NCI-H460 (cell line): ENCODE measurements at regions not wholly inside any gene's neighbourhood (a gene's known extent, or its start where the extent isn't known, plus 50 kb on each side); places are given as distances from the start of the nearest gene placed in this dataset.

ENCODE experiments used
- DNase-seq: peaks from one replicate; pipeline ENCODE4 v3.0.0-alpha.2; 2016; ENCODE audit warnings: low read depth; ENCODE audit errors: extremely low read depth

- no peak for DNase-seq
These were observed 228.9 kb upstream of the CELF2 start for GRCh38 chr10:10788761-10789160.

GRCh38 chr10:10791869-10792268 is 225.8 kb upstream of the CELF2 start:
- DNase-seq: no peak

GRCh38 chr10:10792681-10793080 is 225.0 kb upstream of the CELF2 start:
- peak; percentile 12 for DNase-seq

- DNase-seq: no peak
These were observed 223.6 kb upstream of the CELF2 start for GRCh38 chr10:10794046-10794445.

DNA sequence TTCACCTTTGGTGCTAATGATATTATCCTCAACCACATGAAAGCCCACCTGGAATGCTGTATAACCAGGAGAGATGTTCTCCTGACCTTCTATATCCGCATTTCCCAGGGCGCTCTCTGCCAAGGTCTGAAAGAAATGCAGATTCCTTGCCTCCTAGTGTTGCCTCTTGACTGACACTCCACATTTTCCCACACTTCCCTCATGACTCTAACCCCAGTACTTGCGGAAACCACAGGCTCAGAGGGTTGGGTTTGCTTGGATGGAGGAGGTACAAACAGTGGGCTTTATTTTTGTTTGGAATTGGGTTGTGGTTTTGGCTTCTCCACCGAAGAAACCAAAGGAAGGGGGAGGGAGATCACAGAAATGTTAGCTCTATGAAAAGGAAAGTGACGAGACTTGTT is 222.9 kb upstream of the CELF2 start:
- no peak for DNase-seq

DNA sequence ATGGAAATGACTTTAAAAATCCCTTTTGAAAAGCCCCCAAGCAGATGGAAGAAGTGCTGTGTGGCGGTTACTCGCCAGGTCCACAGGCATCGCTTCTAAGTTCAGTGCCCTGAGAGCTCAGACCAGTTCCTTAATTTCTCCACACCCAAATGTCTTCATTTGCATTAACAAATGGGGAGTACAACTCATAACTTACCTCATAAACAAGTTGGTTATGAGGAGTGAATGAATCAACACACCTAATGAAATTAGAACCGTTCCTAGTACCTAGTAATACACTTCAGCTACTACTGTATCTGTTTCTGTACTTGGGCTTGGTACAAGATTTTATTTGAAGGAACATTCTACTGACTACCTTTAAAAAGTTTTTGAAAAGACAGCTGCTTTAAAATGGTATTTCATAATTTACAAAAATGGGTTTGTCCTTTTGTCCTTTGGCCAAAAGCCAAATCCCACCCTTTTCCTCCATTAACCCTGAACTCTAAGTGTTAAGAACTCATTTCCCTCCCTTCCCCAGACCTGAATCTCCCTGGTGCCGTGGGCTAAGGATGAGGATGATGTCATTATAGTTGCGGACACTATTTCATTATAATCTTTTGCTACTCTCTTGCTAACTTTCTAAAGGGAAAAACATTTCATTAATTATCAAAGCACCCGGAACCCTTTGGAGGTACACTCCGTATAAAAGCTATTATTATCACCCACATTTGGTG is 221.5 kb upstream of the CELF2 start:
- no peak for DNase-seq

GRCh38 chr10:10796774-10797415 is 220.8 kb upstream of the CELF2 start:
- no peak for DNase-seq

DNA sequence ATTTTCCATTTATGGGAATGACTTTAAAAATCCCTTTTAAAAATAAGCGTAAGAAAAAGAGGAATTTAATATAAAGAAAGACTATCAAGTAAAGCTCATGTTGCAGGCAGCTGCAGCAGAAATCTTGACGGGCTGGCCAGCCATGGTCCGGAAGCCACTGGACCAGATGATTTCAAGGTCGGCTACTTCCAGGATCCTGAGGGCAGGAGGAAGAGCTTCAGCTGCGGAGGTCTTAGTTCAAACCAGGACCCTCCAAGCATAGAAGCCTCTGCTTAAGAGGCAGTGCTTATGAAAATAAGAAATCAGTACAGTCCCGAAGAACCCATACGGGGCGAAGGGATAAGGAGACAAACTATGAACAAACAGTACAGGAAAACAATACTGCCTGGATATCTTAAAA is 220.2 kb upstream of the CELF2 start:
- no peak for DNase-seq

- DNase-seq: no peak
These were observed 219.4 kb upstream of the CELF2 start for GRCh38 chr10:10798102-10798863.

DNA sequence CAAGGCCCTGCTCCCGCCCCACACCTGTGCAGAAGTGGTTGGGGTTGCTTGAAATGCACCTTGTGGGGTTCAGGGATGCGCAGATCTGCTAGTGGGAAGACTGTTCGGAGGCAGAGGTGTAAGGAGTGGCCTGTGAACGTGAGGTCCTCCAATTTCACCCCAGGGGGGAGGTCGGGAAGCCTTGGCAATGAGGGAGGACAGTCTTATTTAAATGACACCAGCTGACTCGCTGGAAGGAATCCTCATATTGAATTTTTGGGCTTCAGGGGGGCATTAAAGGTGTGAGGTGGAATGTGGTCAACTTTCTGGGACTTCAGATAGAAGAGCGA is 218.8 kb upstream of the CELF2 start:
- DNase-seq: no peak

GRCh38 chr10:10800961-10801360 is 216.7 kb upstream of the CELF2 start:
- no peak for DNase-seq

- no peak for DNase-seq
These were observed 214.4 kb upstream of the CELF2 start for GRCh38 chr10:10803278-10803677.

DNA sequence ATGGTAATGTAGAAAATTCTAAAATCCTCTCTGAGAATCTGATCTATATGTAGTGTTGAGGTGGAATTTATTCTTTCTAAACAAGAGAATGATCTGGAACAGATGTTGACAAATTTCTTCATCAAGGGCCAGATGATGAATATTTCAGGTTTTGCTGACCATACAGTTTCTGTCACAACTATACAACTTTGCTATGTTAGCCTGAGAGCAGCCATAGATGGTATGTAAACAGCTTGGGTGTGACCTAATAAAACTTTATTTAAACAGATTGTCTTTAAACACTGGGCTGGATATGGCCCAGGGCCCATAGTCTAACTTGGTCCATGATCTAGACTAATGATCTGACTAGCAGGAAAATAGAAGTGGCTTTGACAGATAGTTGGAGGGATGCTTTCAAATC is 213.6 kb upstream of the CELF2 start:
- no peak for DNase-seq

- DNase-seq: no peak
These were observed 212.5 kb upstream of the CELF2 start for GRCh38 chr10:10804998-10805740.

DNA sequence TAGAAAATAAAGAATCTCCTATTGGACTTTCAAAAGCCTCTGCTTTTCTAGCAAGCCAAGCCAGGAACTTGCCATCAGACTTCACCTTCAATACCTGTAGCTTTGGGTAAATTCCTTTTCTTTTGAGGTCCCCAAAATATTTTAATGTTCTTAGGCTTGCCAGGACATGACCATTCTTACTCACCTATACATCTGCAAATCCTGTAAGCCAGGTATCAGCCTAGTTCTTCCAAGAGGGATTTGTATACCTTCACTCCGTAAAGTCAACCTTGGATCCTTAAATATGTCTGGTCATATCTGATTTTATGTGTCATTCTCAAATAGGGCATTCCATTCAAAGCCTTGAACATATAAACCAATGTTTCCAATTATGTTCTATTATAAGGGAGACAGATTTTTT is 210.6 kb upstream of the CELF2 start:
- no peak for DNase-seq

GRCh38 chr10:10811562-10811961 is 206.1 kb upstream of the CELF2 start:
- DNase-seq: no peak

GRCh38 chr10:10813656-10814055 is 204.0 kb upstream of the CELF2 start:
- no peak for DNase-seq

DNA sequence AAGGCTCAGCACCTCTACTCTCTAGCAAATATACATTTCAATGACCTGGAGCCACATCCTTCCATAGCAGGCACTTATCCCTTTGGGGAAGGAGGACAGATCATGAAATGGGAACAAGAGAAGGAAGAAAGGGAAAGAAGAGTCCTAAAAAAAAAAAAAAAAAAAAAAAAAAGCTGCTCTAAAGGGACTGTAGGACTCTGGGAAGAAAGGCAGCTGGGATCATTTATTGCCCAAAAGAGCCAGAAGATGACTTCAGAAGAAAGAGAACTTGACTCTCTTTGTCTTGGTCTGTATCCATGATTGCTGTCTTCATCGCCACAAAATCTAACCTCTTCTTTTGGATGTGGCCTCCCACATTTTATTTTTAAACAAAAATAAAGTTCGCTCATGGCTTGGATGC is 203.6 kb upstream of the CELF2 start:
- DNase-seq: no peak

GRCh38 chr10:10816447-10816846 is 201.2 kb upstream of the CELF2 start:
- no peak for DNase-seq

DNA sequence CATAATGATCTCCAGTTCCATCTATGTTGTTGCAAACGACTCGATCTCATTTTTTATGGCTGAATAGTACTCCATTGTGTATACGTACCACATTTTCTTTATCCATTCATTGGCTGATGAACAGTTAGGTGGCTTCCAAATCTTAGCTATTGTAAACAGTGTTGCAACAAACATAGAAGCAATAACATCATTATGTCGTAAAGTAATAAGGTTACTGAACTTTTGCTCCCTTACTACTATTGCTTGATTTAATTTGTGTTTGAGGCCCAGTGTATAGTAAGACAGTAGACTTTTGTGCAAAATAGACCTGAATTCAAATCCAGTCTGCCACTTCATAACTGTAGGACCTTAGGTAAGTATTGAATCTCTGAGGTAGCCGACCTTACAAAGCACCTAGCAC is 200.1 kb upstream of the CELF2 start:
- DNase-seq: no peak

DNA sequence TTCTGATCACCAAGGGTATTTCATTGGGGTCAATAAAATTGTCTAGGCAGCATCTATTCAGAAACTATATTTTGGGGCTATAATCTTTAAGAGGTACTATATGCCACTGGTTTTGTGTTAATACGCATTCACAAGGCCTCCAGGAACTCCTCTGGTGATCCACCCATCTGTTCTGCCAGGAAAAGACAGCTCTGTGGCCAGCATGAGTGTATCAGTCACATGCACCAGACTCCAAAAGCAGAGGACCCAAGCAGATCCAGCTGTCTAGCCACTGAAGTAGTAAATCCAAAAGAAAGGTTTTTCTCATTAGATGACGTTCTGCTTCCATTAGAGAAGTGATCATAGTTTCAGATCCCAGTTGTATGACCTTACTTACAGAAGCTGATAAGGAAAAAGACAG is 199.6 kb upstream of the CELF2 start:
- DNase-seq: no peak
